HG03064 (cell line): ENCODE measurements at regions not wholly inside any gene's neighbourhood (a gene's known extent, or its start where the extent isn't known, plus 50 kb on each side); places are given as distances from the start of the nearest gene placed in this dataset.

Source experiments
- ATAC-seq: cut with Tn5 transposase; IDR thresholded peaks from one replicate; pipeline ENCODE4 v1.9.1; 2021; ENCODE audit warnings: low read depth; ENCODE audit not compliant: unreplicated experiment

DNA sequence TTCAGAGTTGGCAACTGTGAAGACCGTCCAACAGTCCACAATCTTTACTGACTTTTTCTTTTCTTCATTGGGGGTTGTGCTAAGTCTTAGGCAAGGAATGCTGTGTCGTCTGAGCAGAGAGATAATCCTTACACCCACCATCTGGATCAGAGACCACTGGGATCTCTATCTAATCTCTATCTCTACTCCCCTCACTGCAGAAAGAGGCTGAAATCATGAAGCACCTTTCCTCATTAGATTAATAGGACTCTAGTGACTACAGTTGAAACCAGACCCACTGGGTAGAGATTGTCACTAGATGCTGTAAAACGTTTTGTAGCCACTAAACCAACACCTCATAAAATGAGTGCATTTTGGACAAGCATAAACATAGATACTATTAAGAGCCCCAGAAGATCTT lies 387.4 kb upstream of the CELF2 start:
- ATAC-seq = no peak

- ATAC-seq = no peak
These were observed 386.9 kb upstream of the CELF2 start for GRCh38 chr10:10630782-10631181.

- no peak for ATAC-seq
These were observed 375.5 kb upstream of the CELF2 start for GRCh38 chr10:10642189-10642588.

DNA sequence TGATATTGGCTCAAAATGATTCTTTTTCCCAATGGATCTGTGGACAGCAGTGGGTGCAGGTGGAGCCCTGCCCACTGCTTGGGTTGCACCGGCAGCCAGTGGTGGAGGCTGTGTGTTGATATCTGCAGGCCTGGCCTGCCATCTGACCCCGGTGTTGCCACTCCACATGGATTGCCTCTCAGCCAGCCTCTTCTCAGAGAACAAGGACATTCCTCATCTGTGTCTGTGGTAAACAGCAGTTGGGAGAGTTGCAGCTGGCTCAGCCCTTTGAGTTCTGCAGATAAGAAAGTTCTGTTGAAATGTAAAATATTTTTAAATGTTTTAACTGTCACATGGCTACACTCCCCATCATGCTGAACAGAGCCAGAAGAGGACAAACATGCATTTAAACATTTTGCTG lies 374.9 kb upstream of the CELF2 start:
- no peak for ATAC-seq

DNA sequence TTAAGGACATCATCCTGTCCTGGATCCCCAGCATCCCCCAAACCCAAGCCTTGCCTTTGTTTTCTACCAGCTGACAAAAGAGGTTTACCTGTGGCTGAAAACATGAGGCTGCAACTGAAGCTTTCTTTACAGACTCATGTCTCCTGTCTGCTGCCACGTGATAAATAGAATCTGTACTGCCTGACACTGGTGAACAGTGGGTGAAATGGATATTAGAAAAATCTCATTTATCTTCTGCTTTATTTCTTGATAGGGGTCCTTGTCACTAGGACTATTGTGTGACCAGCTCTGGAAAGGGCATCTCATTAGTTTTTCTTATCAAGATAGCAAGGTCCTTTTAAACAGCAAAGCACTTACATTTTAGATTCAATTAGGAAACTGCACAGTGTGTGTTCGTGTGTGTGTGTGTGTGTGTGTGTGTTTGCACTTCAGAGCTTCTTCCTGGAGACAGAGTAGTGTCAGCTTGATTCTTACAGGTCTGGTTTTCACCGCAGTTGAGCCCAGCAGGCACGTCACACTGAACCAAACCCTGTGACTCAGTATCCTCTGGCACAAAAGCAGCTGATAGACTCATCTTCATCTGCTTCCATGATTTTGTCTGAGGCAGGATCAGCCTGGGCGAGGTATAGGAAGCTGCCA lies 373.5 kb upstream of the CELF2 start:
- no peak for ATAC-seq

DNA sequence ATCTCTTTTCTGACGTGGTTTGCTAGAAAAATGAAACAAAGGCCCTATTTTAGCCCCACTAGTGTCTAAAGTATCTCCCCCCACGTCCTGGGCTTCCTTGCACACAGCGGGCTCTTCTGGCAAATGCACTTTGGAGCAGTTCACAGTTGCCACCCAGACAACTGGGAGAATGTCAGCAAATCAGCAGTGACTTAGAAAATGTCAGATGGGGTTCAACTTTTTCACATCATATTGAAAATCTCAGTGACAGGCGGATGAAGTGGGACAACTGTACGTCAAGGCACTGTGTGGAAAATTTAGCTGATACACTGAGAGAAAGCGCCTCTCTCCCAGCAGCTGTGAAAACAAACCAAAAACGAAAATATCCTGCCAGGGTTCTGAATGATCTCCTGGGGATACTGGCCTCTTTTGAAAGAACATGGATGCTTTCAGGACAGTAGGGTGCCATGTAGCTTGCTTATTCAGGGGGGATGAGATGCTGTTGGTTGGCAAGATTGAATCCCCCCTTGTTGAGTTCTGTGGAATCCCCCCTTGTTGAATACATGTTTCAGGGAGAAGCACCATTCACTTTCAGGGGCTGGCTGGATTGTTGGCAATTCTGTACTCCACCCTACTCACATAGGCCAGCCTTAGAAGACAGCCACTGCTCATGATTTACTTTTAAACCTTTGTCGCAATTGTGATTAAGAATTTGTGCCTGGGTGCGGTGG lies 372.8 kb upstream of the CELF2 start:
- no peak for ATAC-seq

- no peak for ATAC-seq
These were observed 370.3 kb upstream of the CELF2 start for GRCh38 chr10:10647331-10647730.

DNA sequence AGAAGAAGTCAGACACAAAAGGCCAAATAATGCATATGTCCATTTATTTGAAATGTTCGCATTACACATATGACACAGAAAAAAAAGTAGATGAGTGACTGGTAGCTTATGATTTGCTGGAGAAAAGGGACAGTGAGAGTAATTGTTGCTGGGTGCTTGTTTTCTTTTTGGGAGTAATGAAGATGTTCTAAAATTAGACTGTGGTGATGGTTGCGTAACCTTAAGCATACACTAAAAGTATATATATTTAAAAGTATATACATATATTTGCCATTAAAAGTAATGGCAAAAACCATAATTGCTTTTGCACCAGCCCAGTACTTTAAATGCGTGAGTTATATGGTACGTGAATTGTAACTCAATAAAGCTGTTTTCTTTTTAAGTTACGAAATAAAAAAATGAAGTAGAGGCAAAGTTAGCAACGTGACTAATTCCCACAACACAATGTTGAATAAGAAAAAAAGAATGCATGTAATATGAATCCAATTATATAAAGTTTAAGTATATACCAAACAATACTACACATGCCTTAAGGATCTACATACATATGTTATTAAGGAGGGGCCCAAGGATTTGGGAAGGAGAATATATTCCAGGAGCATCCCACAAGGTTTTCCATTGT lies 360.4 kb upstream of the CELF2 start:
- ATAC-seq = no peak

- no peak for ATAC-seq
These were observed 359.4 kb upstream of the CELF2 start for GRCh38 chr10:10658172-10658785.

- no peak for ATAC-seq
These were observed 357.6 kb upstream of the CELF2 start for GRCh38 chr10:10660054-10660453.

DNA sequence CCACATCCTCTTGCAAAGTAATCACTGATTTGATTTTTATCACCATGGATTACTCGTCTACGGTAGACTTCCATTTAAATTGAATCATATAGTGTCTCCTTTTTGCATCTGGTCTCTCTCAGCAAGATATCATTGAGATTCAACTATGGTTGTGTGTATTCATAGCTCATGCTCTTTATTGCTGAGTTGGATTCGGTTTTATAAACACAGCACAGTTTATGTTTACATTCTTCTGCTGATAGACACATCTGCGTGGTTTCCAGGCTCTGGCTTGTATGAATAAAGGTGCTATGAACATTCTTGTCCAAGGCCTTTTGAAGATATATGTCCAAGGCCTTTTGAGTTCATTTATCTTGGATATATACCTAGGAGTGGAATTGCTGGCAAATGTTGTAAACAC lies 356.5 kb upstream of the CELF2 start:
- no peak for ATAC-seq

GRCh38 chr10:10662716-10663408 lies 354.8 kb upstream of the CELF2 start:
- ATAC-seq = no peak

- ATAC-seq = no peak
These were observed 354.1 kb upstream of the CELF2 start for GRCh38 chr10:10663622-10664021.

- no peak for ATAC-seq
These were observed 351.9 kb upstream of the CELF2 start for GRCh38 chr10:10665750-10666149.

GRCh38 chr10:10667466-10667865 lies 350.2 kb upstream of the CELF2 start:
- no peak for ATAC-seq

GRCh38 chr10:10676972-10677371 lies 340.7 kb upstream of the CELF2 start:
- ATAC-seq = no peak

DNA sequence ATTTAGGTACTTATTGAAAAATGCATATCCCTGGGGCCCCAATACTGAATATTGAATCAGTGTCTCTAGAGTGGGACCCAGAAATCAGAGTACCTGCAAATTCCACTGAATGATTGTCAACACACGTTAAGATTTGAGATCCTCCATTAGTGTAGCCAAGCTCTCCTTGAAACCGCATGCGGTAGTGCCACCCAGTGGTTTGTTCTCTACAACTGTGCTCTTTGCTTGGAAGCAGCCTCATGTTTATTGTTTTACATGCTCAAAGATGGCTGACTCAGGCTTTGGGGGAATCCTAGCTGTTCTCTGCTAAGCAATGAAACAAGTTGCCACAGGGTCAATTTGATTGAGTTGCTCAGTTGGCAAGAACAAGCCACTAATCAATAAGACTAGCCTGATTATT lies 340.2 kb upstream of the CELF2 start:
- no peak for ATAC-seq

DNA sequence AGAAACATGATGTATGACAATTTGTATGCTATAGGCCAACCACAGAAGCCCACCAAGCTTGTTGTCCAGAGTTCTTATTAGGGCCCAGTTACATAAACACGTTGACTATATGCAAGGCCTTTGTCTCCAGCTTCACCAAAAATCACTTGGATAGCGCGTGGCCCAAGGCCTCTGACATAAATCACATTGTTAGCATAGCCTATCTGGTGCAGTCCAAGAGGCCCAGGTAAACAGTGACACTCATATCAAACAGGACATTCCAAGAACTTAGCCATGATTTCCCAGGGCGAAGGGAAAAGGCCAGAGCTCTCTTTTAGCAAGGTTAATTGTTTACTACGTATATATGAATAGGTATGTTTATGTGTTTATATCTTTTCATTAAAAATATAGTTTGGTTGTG lies 337.2 kb upstream of the CELF2 start:
- ATAC-seq = no peak

DNA sequence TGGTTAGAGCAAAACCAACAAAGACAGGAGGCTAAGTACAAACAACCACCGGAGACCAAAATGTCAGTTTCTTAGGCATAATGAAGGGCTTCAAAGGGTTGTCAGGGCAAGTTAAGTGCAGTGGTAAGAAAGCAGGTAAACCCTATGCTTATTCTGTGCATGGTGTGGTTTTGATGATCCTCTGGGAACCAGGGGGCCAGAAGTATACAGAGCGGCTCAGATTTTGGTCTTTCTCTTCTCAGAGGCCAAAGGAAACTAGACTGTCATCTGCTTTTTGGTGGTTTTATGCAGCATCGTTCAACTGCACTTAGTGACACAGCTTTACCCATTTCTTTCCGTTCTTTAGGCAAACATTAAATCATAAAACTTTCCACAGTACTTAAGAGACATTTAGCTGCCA lies 332.7 kb upstream of the CELF2 start:
- no peak for ATAC-seq

DNA sequence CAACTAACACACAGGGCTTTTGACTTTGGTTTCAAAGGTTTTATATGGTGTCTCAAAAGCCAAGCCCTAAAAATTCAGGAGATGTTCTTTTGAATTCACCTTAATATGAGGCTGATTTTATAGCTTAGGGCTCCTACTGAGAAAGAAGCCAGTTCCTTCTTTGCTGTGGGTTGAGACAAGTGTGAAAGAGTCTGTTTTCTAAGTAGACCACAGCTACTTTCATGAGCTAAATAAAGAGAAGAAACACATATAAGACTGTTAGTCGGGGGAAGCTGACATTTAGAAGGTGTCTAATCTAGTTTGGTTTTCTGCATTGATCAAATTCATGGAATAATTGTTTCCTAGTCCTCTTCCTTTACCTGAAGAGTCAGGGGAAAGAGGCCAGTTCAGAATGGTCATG lies 332.1 kb upstream of the CELF2 start:
- no peak for ATAC-seq

- no peak for ATAC-seq
These were observed 329.9 kb upstream of the CELF2 start for GRCh38 chr10:10687751-10688150.
